ENCODE measurements at regions not wholly inside any gene's neighbourhood (a gene's known extent, or its start where the extent isn't known, plus 50 kb on each side); places are given as distances from the start of the nearest gene placed in this dataset.

GRCh38 chr16:8183176-8184099 lies 406.9 kb downstream of the TMEM114 start:
- Mint-ChIP-seq H3K27ac (no peak overlapping the region), H3K9me3 (peaks cover 30% of the 10 kb centered on the region), H3K36me3 (ENCODE audit: low read depth) (no peaks in the 10 kb centered on the region), H3K4me3 (ENCODE audit: low read depth) (no peak overlapping the region), H3K4me1 (ENCODE audit: low read depth) (no peaks in the 10 kb centered on the region), H3K27me3 (ENCODE audit: low read depth) (no peaks in the 10 kb centered on the region)
- intact Hi-C loops (cut with micrococcal nuclease): no loop called here
- DNase-seq (ENCODE audit: low spot score): no peak

GRCh38 chr16:8182761-8183160 lies 407.6 kb downstream of the TMEM114 start:
- Mint-ChIP-seq H3K27me3 (ENCODE audit: low read depth) (no peaks in the 10 kb centered on the region), H3K4me1 (ENCODE audit: low read depth) (no peaks in the 10 kb centered on the region), H3K4me3 (ENCODE audit: low read depth) (no peak overlapping the region), H3K36me3 (ENCODE audit: low read depth) (no peaks in the 10 kb centered on the region), H3K9me3 (peaks cover 24% of the 10 kb centered on the region), H3K27ac (no peak overlapping the region)
- DNase-seq (ENCODE audit: low spot score): no peak
- intact Hi-C loops (cut with micrococcal nuclease): no loop called here

GRCh38 chr16:8179615-8180014 lies 410.7 kb downstream of the TMEM114 start:
- no peaks in the 10 kb centered on the region for H3K27me3 Mint-ChIP-seq (ENCODE audit: low read depth)
- intact Hi-C loops (cut with micrococcal nuclease): no loop called here
- H3K27ac Mint-ChIP-seq: no peak overlapping the region
- H3K36me3 Mint-ChIP-seq (ENCODE audit: low read depth): no peaks in the 10 kb centered on the region
- DNase-seq (ENCODE audit: low spot score): no peak
- H3K4me3 Mint-ChIP-seq (ENCODE audit: low read depth): no peak overlapping the region
- no peaks in the 10 kb centered on the region for H3K4me1 Mint-ChIP-seq (ENCODE audit: low read depth)
- H3K9me3 Mint-ChIP-seq: peaks cover 11% of the 10 kb centered on the region

- DNase-seq (ENCODE audit: low spot score): no peak
- no peak overlapping the region for H3K4me3 Mint-ChIP-seq (ENCODE audit: low read depth)
- H3K9me3 Mint-ChIP-seq: peaks cover 11% of the 10 kb centered on the region
- H3K4me1 Mint-ChIP-seq (ENCODE audit: low read depth): no peaks in the 10 kb centered on the region
- H3K36me3 Mint-ChIP-seq (ENCODE audit: low read depth): no peaks in the 10 kb centered on the region
- intact Hi-C loops (cut with micrococcal nuclease): no loop called here
- no peak overlapping the region for H3K27ac Mint-ChIP-seq
- no peaks in the 10 kb centered on the region for H3K27me3 Mint-ChIP-seq (ENCODE audit: low read depth)
Measured at GRCh38 chr16:8178271-8178670, 412.0 kb downstream of the TMEM114 start.

- intact Hi-C loops (cut with micrococcal nuclease): no loop called here
- H3K9me3 Mint-ChIP-seq: peaks cover 13% of the 10 kb centered on the region
- H3K36me3 Mint-ChIP-seq (ENCODE audit: low read depth): no peaks in the 10 kb centered on the region
- H3K4me1 Mint-ChIP-seq (ENCODE audit: low read depth): no peaks in the 10 kb centered on the region
- H3K27ac Mint-ChIP-seq: no peak overlapping the region
- no peak overlapping the region for H3K4me3 Mint-ChIP-seq (ENCODE audit: low read depth)
- no peak for DNase-seq (ENCODE audit: low spot score)
- no peaks in the 10 kb centered on the region for H3K27me3 Mint-ChIP-seq (ENCODE audit: low read depth)
Measured at GRCh38 chr16:8175411-8175810, 414.9 kb downstream of the TMEM114 start.

- Mint-ChIP-seq H3K9me3 (peaks cover 16% of the 10 kb centered on the region), H3K27ac (no peak overlapping the region), H3K4me3 (ENCODE audit: low read depth) (no peak overlapping the region), H3K36me3 (ENCODE audit: low read depth) (no peaks in the 10 kb centered on the region), H3K27me3 (ENCODE audit: low read depth) (no peaks in the 10 kb centered on the region), H3K4me1 (ENCODE audit: low read depth) (no peaks in the 10 kb centered on the region)
- intact Hi-C loops (cut with micrococcal nuclease): no loop called here
- DNase-seq (ENCODE audit: low spot score): no peak
Measured at GRCh38 chr16:8173111-8173644, 417.1 kb downstream of the TMEM114 start.

- Mint-ChIP-seq H3K36me3 (ENCODE audit: low read depth) (no peaks in the 10 kb centered on the region), H3K4me3 (ENCODE audit: low read depth) (no peak overlapping the region), H3K27me3 (ENCODE audit: low read depth) (no peaks in the 10 kb centered on the region), H3K4me1 (ENCODE audit: low read depth) (no peaks in the 10 kb centered on the region), H3K27ac (no peak overlapping the region), H3K9me3 (peaks cover 22% of the 10 kb centered on the region)
- intact Hi-C loops (cut with micrococcal nuclease): no loop called here
- no peak for DNase-seq (ENCODE audit: low spot score)
Measured at GRCh38 chr16:8172551-8172950, 417.8 kb downstream of the TMEM114 start.

- Mint-ChIP-seq H3K27me3 (ENCODE audit: low read depth) (no peaks in the 10 kb centered on the region), H3K4me1 (ENCODE audit: low read depth) (no peaks in the 10 kb centered on the region), H3K36me3 (ENCODE audit: low read depth) (no peaks in the 10 kb centered on the region), H3K27ac (no peak overlapping the region), H3K9me3 (peaks cover 31% of the 10 kb centered on the region), H3K4me3 (ENCODE audit: low read depth) (no peak overlapping the region)
- intact Hi-C loops (cut with micrococcal nuclease): no loop called here
- DNase-seq (ENCODE audit: low spot score): no peak
Measured at GRCh38 chr16:8168016-8168415, 422.3 kb downstream of the TMEM114 start.

GRCh38 chr16:8167436-8167835 lies 422.9 kb downstream of the TMEM114 start:
- intact Hi-C loops (cut with micrococcal nuclease): no loop called here
- no peaks in the 10 kb centered on the region for H3K27me3 Mint-ChIP-seq (ENCODE audit: low read depth)
- no peak overlapping the region for H3K27ac Mint-ChIP-seq
- H3K4me3 Mint-ChIP-seq (ENCODE audit: low read depth): no peak overlapping the region
- peaks cover 35% of the 10 kb centered on the region for H3K9me3 Mint-ChIP-seq
- H3K36me3 Mint-ChIP-seq (ENCODE audit: low read depth): no peaks in the 10 kb centered on the region
- DNase-seq (ENCODE audit: low spot score): no peak
- H3K4me1 Mint-ChIP-seq (ENCODE audit: low read depth): no peaks in the 10 kb centered on the region

- no peak overlapping the region for H3K27ac Mint-ChIP-seq
- no peaks in the 10 kb centered on the region for H3K27me3 Mint-ChIP-seq (ENCODE audit: low read depth)
- H3K36me3 Mint-ChIP-seq (ENCODE audit: low read depth): no peaks in the 10 kb centered on the region
- H3K9me3 Mint-ChIP-seq: peaks cover 60% of the 10 kb centered on the region
- no peak for DNase-seq (ENCODE audit: low spot score)
- intact Hi-C loops (cut with micrococcal nuclease): no loop called here
- no peaks in the 10 kb centered on the region for H3K4me1 Mint-ChIP-seq (ENCODE audit: low read depth)
- no peak overlapping the region for H3K4me3 Mint-ChIP-seq (ENCODE audit: low read depth)
Measured at GRCh38 chr16:8158051-8158450, 432.3 kb downstream of the TMEM114 start.

- DNase-seq (ENCODE audit: low spot score): no peak
- Mint-ChIP-seq H3K36me3 (ENCODE audit: low read depth) (no peaks in the 10 kb centered on the region), H3K27ac (no peak overlapping the region), H3K4me3 (ENCODE audit: low read depth) (no peak overlapping the region), H3K4me1 (ENCODE audit: low read depth) (no peaks in the 10 kb centered on the region), H3K9me3 (peaks cover 71% of the 10 kb centered on the region), H3K27me3 (ENCODE audit: low read depth) (no peaks in the 10 kb centered on the region)
- intact Hi-C loops (cut with micrococcal nuclease): no loop called here
Measured at GRCh38 chr16:8155275-8155674, 435.0 kb downstream of the TMEM114 start.

- DNase-seq (ENCODE audit: low spot score): no peak
- H3K36me3 Mint-ChIP-seq (ENCODE audit: low read depth): no peaks in the 10 kb centered on the region
- no peaks in the 10 kb centered on the region for H3K4me1 Mint-ChIP-seq (ENCODE audit: low read depth)
- no peak overlapping the region for H3K4me3 Mint-ChIP-seq (ENCODE audit: low read depth)
- no peaks in the 10 kb centered on the region for H3K27me3 Mint-ChIP-seq (ENCODE audit: low read depth)
- intact Hi-C loops (cut with micrococcal nuclease): no loop called here
- peaks cover 48% of the 10 kb centered on the region for H3K9me3 Mint-ChIP-seq
- no peak overlapping the region for H3K27ac Mint-ChIP-seq
Measured at GRCh38 chr16:8146256-8147012, 443.9 kb downstream of the TMEM114 start.

GRCh38 chr16:8138666-8139065 lies 451.6 kb downstream of the TMEM114 start:
- no peak overlapping the region for H3K27ac Mint-ChIP-seq
- no peaks in the 10 kb centered on the region for H3K36me3 Mint-ChIP-seq (ENCODE audit: low read depth)
- no peaks in the 10 kb centered on the region for H3K27me3 Mint-ChIP-seq (ENCODE audit: low read depth)
- DNase-seq (ENCODE audit: low spot score): no peak
- H3K9me3 Mint-ChIP-seq: peaks cover 40% of the 10 kb centered on the region
- intact Hi-C loops (cut with micrococcal nuclease): no loop called here
- no peak overlapping the region for H3K4me3 Mint-ChIP-seq (ENCODE audit: low read depth)
- H3K4me1 Mint-ChIP-seq (ENCODE audit: low read depth): no peaks in the 10 kb centered on the region

Data from activated T-helper 2 cell treated with anti-CD3 and anti-CD28 coated beads, Interferon-gamma antibody, Interleukin-2, Interleukin-4, amounts not matched to agents 10 μg/mL and 5 μg/mL and 100 μg/mL, durations not matched to agents 14 hours and 24 hours and 36 hours (primary cell).